HUES48 (cell line): ENCODE measurements at regions not wholly inside any gene's neighbourhood (a gene's known extent, or its start where the extent isn't known, plus 50 kb on each side); places are given as distances from the start of the nearest gene placed in this dataset.

Experiments used
- H3K27ac ChIP-seq: one replicate; pipeline ENCODE4 v1.7.0; 2013; ENCODE audit warnings: low read depth, low read length, inconsistent platforms
- H3K27me3 ChIP-seq: 2 replicates; pipeline ENCODE4 v1.6.1; 2013; ENCODE audit warnings: mild to moderate bottlenecking, low read length; ENCODE audit not compliant: control insufficient read depth, insufficient read depth
- H3K36me3 ChIP-seq: 2 replicates; pipeline ENCODE4 v1.6.1; 2013; ENCODE audit warnings: low read length; ENCODE audit not compliant: control insufficient read depth, insufficient read depth
- H3K4me1 ChIP-seq: 2 replicates; pipeline ENCODE4 v1.6.1; 2013; ENCODE audit warnings: mild to moderate bottlenecking, low read length; ENCODE audit not compliant: control insufficient read depth, insufficient read depth
- H3K4me3 ChIP-seq: 2 replicates; pipeline ENCODE4 v1.5.1; 2013; ENCODE audit warnings: mild to moderate bottlenecking, low read depth, low read length
- H3K9ac ChIP-seq: 2 replicates; pipeline ENCODE4 v1.6.1; 2013; ENCODE audit warnings: mild to moderate bottlenecking, low read depth, low read length, moderate library complexity
- H3K9me3 ChIP-seq: 2 replicates; pipeline ENCODE4 v1.6.1; 2013; ENCODE audit warnings: low read length; ENCODE audit not compliant: control insufficient read depth, insufficient read depth

DNA sequence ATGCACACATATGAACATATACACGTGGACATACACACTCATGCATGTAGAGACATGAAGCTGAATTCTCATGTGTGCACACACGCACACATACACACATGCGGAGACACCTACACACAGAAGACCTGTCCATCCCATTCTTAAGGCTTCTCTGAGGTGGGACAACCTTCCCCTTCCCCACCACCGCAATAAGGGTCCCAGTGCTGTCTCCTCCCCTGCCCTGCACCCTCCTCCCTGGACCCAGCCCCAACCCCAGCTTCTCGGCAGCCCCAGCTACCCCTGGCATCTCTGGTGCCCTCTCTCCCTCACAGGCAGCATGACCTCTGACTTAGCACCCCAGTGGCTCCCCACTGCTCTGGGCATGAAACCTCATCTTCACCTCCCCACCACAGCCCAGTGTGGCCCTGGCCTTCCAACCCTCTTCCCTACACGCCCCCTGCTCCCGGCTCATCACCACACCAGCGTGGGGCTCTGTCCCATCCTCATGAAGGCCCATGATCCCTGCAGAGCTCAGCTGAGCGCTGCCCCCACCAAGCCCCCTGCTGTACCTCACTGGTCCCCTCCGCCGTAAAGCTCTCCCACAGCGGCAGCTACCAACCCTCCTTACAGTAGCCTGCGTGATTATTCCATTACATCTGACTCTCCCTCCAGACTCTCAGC is 204.1 kb upstream of the ZNF536 start:
- Histone ChIP-seq H3K27ac (no peak overlapping the region), H3K9me3 (no peaks in the 10 kb centered on the region), H3K9ac (no peak overlapping the region), H3K4me3 (no peak overlapping the region), H3K4me1 (no peaks in the 10 kb centered on the region), H3K27me3 (no peaks in the 10 kb centered on the region), H3K36me3 (no peaks in the 10 kb centered on the region)

DNA sequence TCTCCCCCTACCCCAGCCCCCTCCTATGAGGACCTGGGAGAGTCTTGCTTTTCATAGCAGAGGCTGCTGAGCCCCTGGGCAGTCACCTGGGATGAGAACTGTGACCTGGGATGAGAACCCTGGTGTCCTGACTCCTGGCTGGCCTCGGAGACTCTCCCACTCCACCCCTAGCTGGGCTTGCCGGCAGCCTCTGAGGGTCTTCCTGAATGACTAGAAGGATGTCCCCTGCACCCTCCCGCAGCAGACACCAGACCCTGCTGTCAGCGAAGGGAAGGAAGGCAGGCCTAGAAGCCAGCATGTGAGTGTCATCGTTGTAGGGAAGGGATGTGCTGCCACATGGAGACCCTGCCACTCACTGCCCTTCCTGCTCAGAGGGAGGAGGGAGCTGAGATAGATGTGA is 203.4 kb upstream of the ZNF536 start:
- no peaks in the 10 kb centered on the region for H3K4me1 ChIP-seq
- H3K36me3 ChIP-seq = no peaks in the 10 kb centered on the region
- H3K27me3 ChIP-seq = no peaks in the 10 kb centered on the region
- no peak overlapping the region for H3K4me3 ChIP-seq
- H3K9me3 ChIP-seq = no peaks in the 10 kb centered on the region
- no peak overlapping the region for H3K9ac ChIP-seq
- H3K27ac ChIP-seq = no peak overlapping the region

DNA sequence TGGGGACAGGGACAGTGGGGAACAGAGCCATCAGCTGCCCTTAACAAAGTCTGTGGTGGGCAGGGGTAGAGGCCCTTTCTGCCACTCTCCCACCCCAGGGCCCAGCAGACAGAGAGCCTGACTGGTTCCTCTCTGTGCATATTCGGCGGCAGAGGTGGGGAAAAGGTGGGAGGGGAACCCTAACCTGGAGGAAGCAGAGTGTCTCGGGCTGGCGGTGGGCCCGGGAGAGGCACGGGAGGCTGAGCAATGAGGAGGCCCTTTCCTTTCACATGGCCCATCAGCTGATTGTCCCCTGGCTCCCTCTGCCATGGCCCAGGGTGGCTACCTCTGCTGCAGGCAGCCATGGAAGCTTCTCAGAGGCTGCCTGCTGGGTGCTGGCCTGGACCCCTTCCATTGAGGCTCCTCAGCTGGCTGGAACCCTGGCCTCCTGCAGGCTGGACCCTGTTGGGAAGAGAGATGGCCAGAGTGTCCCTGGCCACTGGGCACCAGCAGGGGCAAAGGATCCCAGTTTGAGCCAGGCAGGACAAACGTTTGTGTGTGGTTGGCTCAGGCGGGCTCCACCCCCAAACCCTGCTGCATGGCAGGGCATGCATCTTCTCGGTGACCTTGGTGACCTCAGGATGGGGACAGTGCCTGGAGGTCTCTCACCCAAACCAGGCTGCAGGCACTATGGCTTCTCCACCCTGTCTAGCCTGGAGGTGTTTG is 202.8 kb upstream of the ZNF536 start:
- no peaks in the 10 kb centered on the region for H3K27me3 ChIP-seq
- H3K9me3 ChIP-seq = no peaks in the 10 kb centered on the region
- no peaks in the 10 kb centered on the region for H3K4me1 ChIP-seq
- no peak overlapping the region for H3K4me3 ChIP-seq
- no peaks in the 10 kb centered on the region for H3K36me3 ChIP-seq
- H3K9ac ChIP-seq = no peak overlapping the region
- H3K27ac ChIP-seq = no peak overlapping the region

DNA sequence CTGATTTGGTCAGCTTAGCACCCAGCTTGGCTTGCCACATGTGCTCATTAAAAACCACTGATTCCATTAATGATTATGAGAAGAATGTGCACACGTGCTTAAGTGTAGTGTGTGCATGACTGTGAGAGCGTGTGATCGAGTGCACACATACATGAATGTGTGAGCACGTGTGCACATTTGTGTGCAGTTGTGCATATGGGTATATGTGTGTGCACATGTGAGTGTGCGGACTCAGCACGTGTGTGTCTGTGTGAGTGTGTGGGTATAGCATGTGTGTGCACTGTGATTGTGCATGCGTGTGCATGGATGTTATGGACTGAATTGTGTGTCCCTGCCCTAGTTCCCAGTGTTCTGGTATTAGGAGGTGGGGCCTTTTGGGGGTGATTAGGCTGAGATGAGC is 202.1 kb upstream of the ZNF536 start:
- Histone ChIP-seq H3K27me3 (no peaks in the 10 kb centered on the region), H3K4me1 (no peaks in the 10 kb centered on the region), H3K9me3 (no peaks in the 10 kb centered on the region), H3K27ac (no peak overlapping the region), H3K9ac (no peak overlapping the region), H3K4me3 (no peak overlapping the region), H3K36me3 (no peaks in the 10 kb centered on the region)

DNA sequence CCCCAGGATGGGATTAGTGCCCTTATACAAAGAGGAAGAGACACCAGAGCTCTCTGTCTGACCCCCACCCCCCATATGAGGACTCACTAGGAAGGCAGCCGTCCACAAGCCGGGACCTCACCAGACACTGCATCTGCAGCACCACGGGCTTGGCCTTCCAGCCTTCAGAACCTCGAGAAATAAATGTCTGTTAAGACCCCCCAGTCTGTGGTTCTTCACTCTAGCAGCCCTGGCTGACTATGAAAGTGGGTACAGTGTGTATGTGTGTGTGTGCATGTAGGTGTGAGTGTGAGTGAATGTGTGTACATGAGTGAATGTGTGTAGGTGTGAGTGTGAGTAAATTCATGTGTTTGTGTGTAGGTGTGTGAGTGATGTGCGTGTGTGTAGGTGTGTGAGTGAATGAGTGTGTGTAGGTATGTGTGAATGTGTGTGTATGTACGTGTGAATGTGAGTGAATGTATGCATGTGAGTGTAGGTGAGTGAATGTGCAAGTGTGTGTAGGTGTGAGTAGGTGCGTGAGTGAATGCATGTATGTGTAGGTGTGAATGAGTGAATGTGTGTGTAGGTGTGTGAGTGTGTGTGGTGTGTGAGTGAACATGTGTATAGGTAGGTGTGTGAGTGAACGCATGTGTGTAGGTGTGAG is 201.6 kb upstream of the ZNF536 start:
- H3K27me3 ChIP-seq = no peaks in the 10 kb centered on the region
- H3K9me3 ChIP-seq = no peaks in the 10 kb centered on the region
- H3K4me1 ChIP-seq = no peaks in the 10 kb centered on the region
- no peak overlapping the region for H3K9ac ChIP-seq
- H3K27ac ChIP-seq = no peak overlapping the region
- no peak overlapping the region for H3K4me3 ChIP-seq
- H3K36me3 ChIP-seq = no peaks in the 10 kb centered on the region

DNA sequence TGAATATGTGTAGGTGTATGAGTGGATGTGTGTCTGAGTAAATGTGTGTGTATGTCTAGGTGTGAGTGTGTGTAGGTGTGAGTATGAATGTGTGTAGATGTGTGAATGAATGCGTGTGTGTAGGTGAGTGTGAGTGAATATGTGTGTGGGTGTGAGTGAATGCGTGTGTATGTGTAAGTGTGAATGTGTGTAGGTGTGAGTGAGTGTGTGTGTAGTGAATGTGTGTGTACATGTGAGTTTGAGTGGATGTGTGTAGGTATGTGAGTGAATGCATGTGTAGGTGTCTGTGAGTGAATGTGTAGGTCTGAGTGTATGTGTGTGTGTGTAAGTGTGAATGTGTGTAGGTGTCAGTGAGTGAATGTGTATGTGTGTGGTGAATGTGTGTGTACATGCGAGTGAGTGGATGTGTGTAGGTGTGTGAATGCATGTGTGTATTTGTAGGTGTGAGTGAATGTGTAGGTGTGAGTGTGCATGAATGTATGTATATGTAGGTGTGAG is 201.0 kb upstream of the ZNF536 start:
- Histone ChIP-seq H3K4me1 (no peaks in the 10 kb centered on the region), H3K27me3 (no peaks in the 10 kb centered on the region), H3K36me3 (no peaks in the 10 kb centered on the region), H3K4me3 (no peak overlapping the region), H3K9me3 (no peaks in the 10 kb centered on the region), H3K27ac (no peak overlapping the region), H3K9ac (no peak overlapping the region)

DNA sequence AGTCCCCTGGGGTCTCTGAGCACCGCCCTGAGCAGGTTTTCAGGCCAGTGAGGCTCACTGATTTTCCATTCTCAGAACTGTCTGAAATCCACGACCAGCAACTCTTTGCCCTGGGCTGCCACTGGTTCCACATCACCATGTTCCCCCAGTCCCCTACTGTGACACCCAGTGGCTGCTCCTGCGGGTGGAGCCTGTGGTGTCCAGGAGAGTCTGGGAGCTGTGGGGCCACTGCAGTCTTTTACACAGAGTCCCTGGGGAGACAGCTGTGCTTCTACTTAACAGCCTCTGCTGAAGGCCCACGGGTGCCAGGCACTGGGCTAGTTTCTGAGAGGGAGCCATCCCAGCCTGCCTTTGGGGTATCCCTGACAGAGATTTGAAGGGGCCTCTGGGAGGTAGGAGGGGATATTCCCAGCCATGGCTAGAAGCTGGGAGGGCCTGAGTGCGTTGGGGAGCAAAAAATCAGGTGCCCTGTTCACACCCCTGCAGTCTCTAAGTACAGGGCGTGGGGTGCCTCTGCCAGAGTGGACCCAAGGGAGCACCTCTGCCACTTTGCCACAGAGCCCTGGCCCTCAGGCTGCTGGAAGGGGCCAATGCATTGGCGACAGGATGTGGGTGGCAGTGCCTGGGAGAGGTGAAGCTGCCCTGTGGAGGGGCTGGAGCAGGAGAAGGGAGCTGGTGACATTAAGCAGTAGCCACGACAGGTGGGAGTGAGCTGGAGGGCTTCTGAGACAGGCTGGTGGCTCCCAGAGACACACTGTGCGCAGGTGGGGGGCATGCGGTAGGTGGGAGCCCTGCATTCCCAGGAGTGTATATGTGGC is 200.2 kb upstream of the ZNF536 start:
- H3K36me3 ChIP-seq = no peaks in the 10 kb centered on the region
- no peak overlapping the region for H3K9ac ChIP-seq
- peaks cover 4% of the 10 kb centered on the region; the same call in 1 of the 2 replicates for H3K9me3 ChIP-seq
- H3K27me3 ChIP-seq = no peaks in the 10 kb centered on the region
- no peak overlapping the region for H3K27ac ChIP-seq
- H3K4me1 ChIP-seq = no peaks in the 10 kb centered on the region
- H3K4me3 ChIP-seq = no peak overlapping the region

DNA sequence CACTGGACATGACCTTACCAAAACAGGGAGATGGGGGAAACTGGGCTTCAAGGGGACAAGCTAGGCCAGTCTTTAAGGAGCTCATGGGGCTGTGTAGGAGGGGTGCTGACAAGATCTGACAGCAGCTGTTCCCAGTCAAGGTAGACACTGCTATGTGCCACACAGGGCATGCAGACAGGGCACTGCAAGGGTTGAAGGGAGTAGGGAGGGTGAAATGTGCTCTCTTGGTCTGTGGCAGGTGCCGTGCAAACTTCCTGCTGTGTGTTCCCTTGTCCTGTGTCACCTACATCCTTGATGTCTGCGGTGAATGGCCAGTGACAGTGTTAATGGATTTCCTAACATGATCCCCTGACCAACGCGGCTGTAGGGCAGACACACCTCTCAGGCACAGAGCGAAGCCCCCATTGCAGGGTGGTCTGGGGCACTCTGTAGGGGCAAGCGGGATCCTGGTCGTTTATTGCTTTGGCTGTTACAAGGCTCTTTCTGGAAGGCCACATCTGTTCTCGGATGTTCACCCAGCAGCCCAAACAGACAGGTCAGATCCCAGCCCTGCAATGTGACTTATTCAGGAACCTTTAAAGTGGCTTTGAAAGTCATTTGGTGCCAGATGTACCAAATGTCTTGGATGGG is 199.5 kb upstream of the ZNF536 start:
- no peaks in the 10 kb centered on the region for H3K27me3 ChIP-seq
- peaks cover 5% of the 10 kb centered on the region; the same call in 1 of the 2 replicates for H3K9me3 ChIP-seq

DNA sequence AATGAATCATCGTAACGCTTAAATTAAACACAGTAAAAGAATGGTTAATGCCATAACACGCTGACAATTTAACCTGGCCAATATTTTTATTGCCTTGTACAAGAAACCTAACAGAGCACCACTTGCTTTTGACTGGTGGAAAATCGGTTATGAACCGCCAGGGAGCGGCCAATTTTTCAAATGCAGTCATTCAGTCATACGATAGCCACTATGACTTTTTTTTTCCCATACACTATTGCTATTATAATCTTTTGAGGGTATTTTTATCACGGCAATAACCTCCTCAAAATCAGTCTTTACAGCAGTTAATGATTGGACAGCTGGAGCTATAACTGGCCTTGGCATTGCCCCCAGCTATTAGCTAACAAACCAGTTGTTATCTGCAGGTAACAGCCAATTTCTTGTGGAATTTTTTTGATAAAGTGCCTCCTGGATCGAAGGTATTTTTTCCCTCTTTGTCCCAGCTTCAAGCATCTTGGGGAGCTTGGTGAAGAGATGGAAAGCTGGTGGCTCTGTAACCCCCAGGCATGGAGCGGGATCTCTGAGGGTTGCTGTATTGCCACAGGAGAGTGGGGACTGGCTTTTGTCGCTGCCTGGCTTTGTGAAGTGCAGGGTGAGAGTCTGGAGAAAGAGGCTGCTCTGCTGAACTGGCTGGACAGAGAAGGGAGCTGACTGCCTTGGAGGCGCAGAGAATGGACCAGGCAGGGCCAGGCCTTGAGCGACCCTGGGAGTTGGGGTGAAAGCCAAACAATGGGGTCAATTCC is 198.4 kb upstream of the ZNF536 start:
- Histone ChIP-seq H3K36me3 (no peaks in the 10 kb centered on the region), H3K9ac (no peak overlapping the region), H3K27ac (no peak overlapping the region), H3K27me3 (no peaks in the 10 kb centered on the region), H3K4me1 (peaks cover 4% of the 10 kb centered on the region; the same call in 1 of the 2 replicates), H3K4me3 (no peak overlapping the region), H3K9me3 (peaks cover 5% of the 10 kb centered on the region; the same call in 1 of the 2 replicates)

More for the DNA sequence above, 199.5 kb upstream of the ZNF536 start:
- Histone ChIP-seq H3K9ac (no peak overlapping the region), H3K27ac (no peak overlapping the region), H3K4me1 (no peaks in the 10 kb centered on the region), H3K4me3 (no peak overlapping the region), H3K36me3 (no peaks in the 10 kb centered on the region)

DNA sequence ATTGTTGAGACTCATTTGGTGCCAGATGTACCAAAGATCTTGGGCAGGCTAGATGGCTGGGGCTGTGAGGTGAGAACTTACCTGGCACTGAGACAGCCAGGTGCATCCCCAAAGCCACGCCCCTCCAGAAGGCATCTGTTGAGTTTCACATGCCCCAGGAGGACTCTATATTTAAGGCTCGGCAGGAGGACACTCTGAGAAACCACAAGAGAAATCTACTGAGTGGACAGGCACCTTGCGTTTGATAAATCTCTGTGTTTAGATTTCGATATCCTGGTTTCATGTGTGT is 197.9 kb upstream of the ZNF536 start:
- no peak overlapping the region for H3K4me3 ChIP-seq
- H3K36me3 ChIP-seq = no peaks in the 10 kb centered on the region
- peaks cover 5% of the 10 kb centered on the region; the same call in 1 of the 2 replicates for H3K9me3 ChIP-seq
- peaks cover 9% of the 10 kb centered on the region; the same call in 1 of the 2 replicates for H3K4me1 ChIP-seq
- H3K27me3 ChIP-seq = no peaks in the 10 kb centered on the region
- H3K9ac ChIP-seq = no peak overlapping the region
- no peak overlapping the region for H3K27ac ChIP-seq
